Keratinocyte (primary cell): ENCODE measurements at regions not wholly inside any gene's neighbourhood (a gene's known extent, or its start where the extent isn't known, plus 50 kb on each side); places are given as distances from the start of the nearest gene placed in this dataset.

ENCODE experiments used
- DNase-seq: peaks from one replicate; pipeline ENCODE4 v3.0.0-alpha.2; 2011; ENCODE audit warnings: low read depth, missing footprints, low spot score
- FAIRE-seq: peaks from 2 replicates; lab custom pipeline; 2011; peaks lifted over from hg19 to GRCh38; lab: Jason Lieb, UNC
- H2AFZ ChIP-seq: 2 replicates; pipeline ENCODE4 v1.6.0; 2012; ENCODE audit warnings: low read length, control low read depth, inconsistent platforms; ENCODE audit not compliant: control insufficient read depth
- H3K27ac ChIP-seq: 2 replicates; pipeline ENCODE4 v1.5.1; 2011; ENCODE audit warnings: low read length; ENCODE audit not compliant: control insufficient read depth, insufficient read depth
- H3K27me3 ChIP-seq: 3 replicates; pipeline ENCODE4 v1.6.0; 2011; ENCODE audit warnings: low read length; ENCODE audit not compliant: control insufficient read depth, insufficient read depth; ENCODE audit errors: extremely low read depth
- H3K36me3 ChIP-seq, 2 experiments: 2 replicates in 1 of 2; 3 replicates in 1 of 2; pipeline ENCODE4 v1.5.1; 2011; ENCODE audit warnings: low read length in 2 of 2, mild to moderate bottlenecking in 1 of 2; ENCODE audit not compliant: control insufficient read depth in 2 of 2, insufficient read depth in 2 of 2; ENCODE audit errors: extremely low read depth in 1 of 2
- H3K4me1 ChIP-seq: 3 replicates; pipeline ENCODE4 v1.5.1; 2011; ENCODE audit warnings: low read length; ENCODE audit not compliant: control insufficient read depth, insufficient read depth; ENCODE audit errors: extremely low read depth
- H3K4me2 ChIP-seq: 3 replicates; pipeline ENCODE4 v1.6.0; 2011; ENCODE audit warnings: low read depth, low read length; ENCODE audit not compliant: control insufficient read depth, insufficient read depth; ENCODE audit errors: extremely low read depth
- H3K4me3 ChIP-seq, 3 experiments: fragments of 200-600 bp in 1 of 3; sonication (generic) in 1 of 3; 2 replicates in 2 of 3; 3 replicates in 1 of 3; pipeline ENCODE4 v1.5.1; 2011 to 2016; ENCODE audit warnings: low read length in 3 of 3, mild to moderate bottlenecking in 3 of 3, control low read depth in 2 of 3, inconsistent platforms in 1 of 3, low read depth in 1 of 3, mixed read lengths in 1 of 3, mixed run types in 1 of 3, moderate library complexity in 1 of 3; ENCODE audit not compliant: control insufficient read depth in 2 of 3, insufficient read depth in 2 of 3; ENCODE audit errors: extremely low read depth in 1 of 3
- H3K79me2 ChIP-seq: 2 replicates; pipeline ENCODE4 v1.6.0; 2012; ENCODE audit warnings: low read length; ENCODE audit not compliant: control insufficient read depth, insufficient read depth
- H3K9ac ChIP-seq: 3 replicates; pipeline ENCODE4 v1.6.0; 2011; ENCODE audit warnings: low read length; ENCODE audit not compliant: control insufficient read depth, insufficient read depth; ENCODE audit errors: extremely low read depth
- H3K9me1 ChIP-seq: 3 replicates; pipeline ENCODE4 v1.6.0; 2011; ENCODE audit warnings: low read length; ENCODE audit not compliant: control insufficient read depth, insufficient read depth; ENCODE audit errors: extremely low read depth
- H3K9me3 ChIP-seq: 2 replicates; pipeline ENCODE4 v1.5.1; 2012; ENCODE audit warnings: low read depth, low read length; ENCODE audit not compliant: control insufficient read depth
- H4K20me1 ChIP-seq: 3 replicates; pipeline ENCODE4 v1.6.0; 2011; ENCODE audit warnings: low read length; ENCODE audit not compliant: control insufficient read depth, insufficient read depth; ENCODE audit errors: extremely low read depth
- EZH2 ChIP-seq: IDR thresholded peaks from one replicate; pipeline ENCODE4 v1.6.1; 2012; ENCODE audit warnings: inconsistent platforms, mild to moderate bottlenecking, low read length, moderate library complexity
- dilution Hi-C: fragments of 300-500 bp; cut with MboI; formaldehyde crosslinking; loops from one replicate; pipeline ENCODE4 v1.7.0; 2020; ENCODE audit warnings: low sequenced_read_pairs; ENCODE audit not compliant: extremely low pct_ligation_motif_present
- TF ChIP-seq, protein P1 (sequence below), 3 experiments: IDR thresholded peaks in 1 of 3; conservative IDR thresholded peaks in 1 of 3; optimal IDR thresholded peaks in 1 of 3; 2 replicates in 2 of 3; 3 replicates in 1 of 3; pipeline versions ENCODE3 to v1.5.1; 2011; ENCODE audit warnings: low read length in 3 of 3, mild to moderate bottlenecking in 3 of 3, moderate library complexity in 2 of 3, control low read depth in 1 of 3, inconsistent platforms in 1 of 3; ENCODE audit not compliant: insufficient read depth in 2 of 3; ENCODE audit errors: extremely low read depth in 1 of 3

DNA sequence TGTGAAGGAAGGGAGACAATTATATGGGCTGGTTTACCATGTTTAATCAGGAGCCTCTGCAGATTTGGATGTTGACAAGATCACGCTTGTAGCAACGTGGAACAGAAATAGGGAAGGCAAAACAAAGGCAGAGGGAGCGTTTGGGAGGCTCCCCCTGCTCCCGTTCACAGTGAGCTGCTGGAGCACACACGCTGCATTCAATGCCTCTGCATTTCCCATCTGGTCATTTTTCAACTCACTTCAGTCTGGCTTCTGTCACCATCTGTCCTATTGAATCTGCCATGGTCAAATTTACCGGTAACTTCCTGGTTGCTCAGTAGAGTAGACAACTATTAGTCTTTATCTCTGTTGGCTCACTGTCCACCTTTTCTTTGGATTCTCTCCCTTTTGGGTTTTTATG lies 91.0 kb downstream of the NHLRC3 start:
- DNase-seq (no peak), FAIRE-seq (no peak)
- Histone ChIP-seq H3K9me3 (no peaks in the 10 kb centered on the region), H3K79me2 (no peaks in the 10 kb centered on the region), H3K4me2 (no peak overlapping the region), H4K20me1 (no peaks in the 10 kb centered on the region), H3K9me1 (no peaks in the 10 kb centered on the region), H2AFZ (no peak overlapping the region), H3K36me3 (no peaks in the 10 kb centered on the region), H3K27me3 (peaks cover 5% of the 10 kb centered on the region), H3K4me3 (no peak overlapping the region), H3K4me1 (no peaks in the 10 kb centered on the region), H3K27ac (no peak overlapping the region), H3K9ac (no peak overlapping the region)
- no peak for TF ChIP-seq EZH2
- TF ChIP-seq, protein P1, sequence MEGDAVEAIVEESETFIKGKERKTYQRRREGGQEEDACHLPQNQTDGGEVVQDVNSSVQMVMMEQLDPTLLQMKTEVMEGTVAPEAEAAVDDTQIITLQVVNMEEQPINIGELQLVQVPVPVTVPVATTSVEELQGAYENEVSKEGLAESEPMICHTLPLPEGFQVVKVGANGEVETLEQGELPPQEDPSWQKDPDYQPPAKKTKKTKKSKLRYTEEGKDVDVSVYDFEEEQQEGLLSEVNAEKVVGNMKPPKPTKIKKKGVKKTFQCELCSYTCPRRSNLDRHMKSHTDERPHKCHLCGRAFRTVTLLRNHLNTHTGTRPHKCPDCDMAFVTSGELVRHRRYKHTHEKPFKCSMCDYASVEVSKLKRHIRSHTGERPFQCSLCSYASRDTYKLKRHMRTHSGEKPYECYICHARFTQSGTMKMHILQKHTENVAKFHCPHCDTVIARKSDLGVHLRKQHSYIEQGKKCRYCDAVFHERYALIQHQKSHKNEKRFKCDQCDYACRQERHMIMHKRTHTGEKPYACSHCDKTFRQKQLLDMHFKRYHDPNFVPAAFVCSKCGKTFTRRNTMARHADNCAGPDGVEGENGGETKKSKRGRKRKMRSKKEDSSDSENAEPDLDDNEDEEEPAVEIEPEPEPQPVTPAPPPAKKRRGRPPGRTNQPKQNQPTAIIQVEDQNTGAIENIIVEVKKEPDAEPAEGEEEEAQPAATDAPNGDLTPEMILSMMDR (optimal IDR thresholded peaks at IDR 0.05 in 1 of 3, IDR thresholded peaks at IDR 0.05 in 1 of 3, conservative IDR thresholded peaks at IDR 0.05 in 1 of 3; ENCODE audit: extremely low read depth in 1 of 3, insufficient read depth in 2 of 3, low read length in 3 of 3), result no peak
- dilution Hi-C loops, result no loop called here

DNA sequence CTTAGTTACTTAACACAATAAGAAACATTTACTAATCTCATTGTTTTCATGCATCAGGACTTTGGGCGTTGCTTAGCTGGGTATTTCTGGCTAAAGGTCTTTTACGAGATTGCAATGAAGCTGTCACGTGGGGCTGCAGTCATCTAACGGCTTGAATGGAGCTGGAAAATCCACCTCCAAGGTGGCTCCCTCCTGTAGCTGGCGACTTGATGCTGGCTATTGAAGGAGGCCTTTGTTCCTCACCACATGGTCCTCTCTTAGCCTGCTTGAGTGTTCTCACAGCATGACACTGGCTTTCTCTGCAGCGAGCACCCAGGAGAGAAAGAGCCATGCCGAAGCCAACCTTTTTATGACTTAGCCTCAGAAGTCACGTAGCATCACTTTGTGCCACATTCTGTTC lies 92.0 kb downstream of the NHLRC3 start:
- Histone ChIP-seq H3K9me1 (no peaks in the 10 kb centered on the region), H3K4me3 (no peak overlapping the region), H2AFZ (no peak overlapping the region)

More for the DNA sequence above, 92.0 kb downstream of the NHLRC3 start:
- no peak for FAIRE-seq
- H4K20me1 ChIP-seq, result no peaks in the 10 kb centered on the region
- H3K9me3 ChIP-seq, result no peaks in the 10 kb centered on the region
- no peak overlapping the region for H3K4me2 ChIP-seq
- no peak overlapping the region for H3K9ac ChIP-seq
- no peaks in the 10 kb centered on the region for H3K79me2 ChIP-seq
- H3K27ac ChIP-seq, result no peak overlapping the region
- H3K27me3 ChIP-seq, result peaks cover 5% of the 10 kb centered on the region
- no peak for DNase-seq
- no peaks in the 10 kb centered on the region for H3K4me1 ChIP-seq
- dilution Hi-C loops, result no loop called here
- TF ChIP-seq, protein P1 (optimal IDR thresholded peaks at IDR 0.05 in 1 of 3, IDR thresholded peaks at IDR 0.05 in 1 of 3, conservative IDR thresholded peaks at IDR 0.05 in 1 of 3; ENCODE audit: extremely low read depth in 1 of 3, insufficient read depth in 2 of 3, low read length in 3 of 3), result no peak
- no peak for TF ChIP-seq EZH2
- H3K36me3 ChIP-seq, result no peaks in the 10 kb centered on the region
